Neuronal stem cell (in vitro differentiated cells): ENCODE measurements at regions not wholly inside any gene's neighbourhood (a gene's known extent, or its start where the extent isn't known, plus 50 kb on each side); places are given as distances from the start of the nearest gene placed in this dataset.

Source experiments
- DNase-seq: peaks from one replicate; pipeline ENCODE4 v3.0.0-alpha.2; 2013; ENCODE audit warnings: low spot score
- H2AFZ ChIP-seq: one replicate; pipeline ENCODE4 v1.6.1; 2013; ENCODE audit warnings: mild to moderate bottlenecking, low read length, inconsistent platforms
- H2AK5ac ChIP-seq: 2 replicates; pipeline ENCODE4 v1.6.1; 2013; ENCODE audit warnings: low read depth, mild to moderate bottlenecking, inconsistent platforms, low read length, moderate library complexity, mixed read lengths
- H2BK120ac ChIP-seq: 2 replicates; pipeline ENCODE4 v1.6.1; 2013; ENCODE audit warnings: low read depth, mild to moderate bottlenecking, inconsistent platforms, low read length, moderate library complexity, mixed read lengths
- H2BK12ac ChIP-seq: one replicate; pipeline ENCODE4 v1.6.1; 2013; ENCODE audit warnings: low read length, inconsistent platforms
- H2BK15ac ChIP-seq: 2 replicates; pipeline ENCODE4 v1.6.1; 2013; ENCODE audit warnings: mild to moderate bottlenecking, low read length, inconsistent platforms, mixed read lengths
- H2BK5ac ChIP-seq: one replicate; pipeline ENCODE4 v1.6.1; 2013; ENCODE audit warnings: inconsistent platforms, mild to moderate bottlenecking, low read length, moderate library complexity
- H3K14ac ChIP-seq: one replicate; pipeline ENCODE4 v1.6.1; 2013; ENCODE audit warnings: low read length, inconsistent platforms
- H3K18ac ChIP-seq: 2 replicates; pipeline ENCODE4 v1.6.1; 2013; ENCODE audit warnings: low read length, inconsistent platforms
- H3K23ac ChIP-seq: 2 replicates; pipeline ENCODE4 v1.6.1; 2013; ENCODE audit warnings: low read depth, mild to moderate bottlenecking, mixed read lengths, low read length, inconsistent platforms; ENCODE audit not compliant: poor library complexity
- H3K27ac ChIP-seq: replicated peaks from 3 replicates; pipeline ENCODE4 v1.5.1; 2013; ENCODE audit warnings: low read length, inconsistent platforms
- H3K27me3 ChIP-seq, 3 experiments: 2 replicates each; pipeline ENCODE4 v1.6.1; 2013; ENCODE audit warnings: low read length in 3 of 3, mild to moderate bottlenecking in 2 of 3, inconsistent platforms in 1 of 3, low read depth in 1 of 3, mixed read lengths in 1 of 3, moderate library complexity in 1 of 3; ENCODE audit not compliant: control insufficient read depth in 3 of 3, insufficient read depth in 3 of 3
- H3K36me3 ChIP-seq, 2 donors: replicated peaks in 1 of 2; 2 replicates each; pipeline ENCODE4 v1.6.1; 2013; ENCODE audit warnings: low read length in 2 of 2; ENCODE audit not compliant: control insufficient read depth in 2 of 2, insufficient read depth in 2 of 2
- H3K4ac ChIP-seq: 2 replicates; pipeline ENCODE4 v1.6.1; 2013; ENCODE audit warnings: inconsistent platforms, mild to moderate bottlenecking, low read length, moderate library complexity
- H3K4me1 ChIP-seq, 2 donors: 1 replicate in 1 of 2; 2 replicates in 1 of 2; pipeline ENCODE4 v1.6.1; 2013; ENCODE audit warnings: low read length in 2 of 2, low read depth in 1 of 2; ENCODE audit not compliant: control insufficient read depth in 2 of 2, insufficient read depth in 1 of 2
- H3K4me2 ChIP-seq: one replicate; pipeline ENCODE4 v1.6.1; 2013; ENCODE audit warnings: mild to moderate bottlenecking, low read length, inconsistent platforms; ENCODE audit not compliant: insufficient read depth, poor library complexity, severe bottlenecking
- H3K4me3 ChIP-seq, 2 donors: 2 replicates each; pipeline ENCODE4 v1.5.1; 2013; ENCODE audit warnings: low read length in 2 of 2, mild to moderate bottlenecking in 2 of 2, inconsistent platforms in 1 of 2, moderate library complexity in 1 of 2
- H3K79me1 ChIP-seq: one replicate; pipeline ENCODE4 v1.6.1; 2013; ENCODE audit warnings: low read depth, mild to moderate bottlenecking, inconsistent platforms, low read length, moderate library complexity
- H3K9ac ChIP-seq: one replicate; pipeline ENCODE4 v1.6.1; 2013; ENCODE audit warnings: mild to moderate bottlenecking, low read depth, low read length, inconsistent platforms; ENCODE audit not compliant: poor library complexity
- H3K9me3 ChIP-seq, 2 donors: replicated peaks in 1 of 2; 2 replicates each; pipeline versions ENCODE3 to v1.6.1; 2013; ENCODE audit warnings: low read length in 2 of 2, mild to moderate bottlenecking in 2 of 2, inconsistent platforms in 1 of 2, low read depth in 1 of 2, mixed read lengths in 1 of 2, moderate library complexity in 1 of 2; ENCODE audit not compliant: control insufficient read depth in 2 of 2, insufficient read depth in 1 of 2
- H4K8ac ChIP-seq: one replicate; pipeline ENCODE4 v1.6.1; 2013; ENCODE audit warnings: low read depth, mild to moderate bottlenecking, inconsistent platforms, low read length, moderate library complexity
- H4K91ac ChIP-seq: one replicate; pipeline ENCODE4 v1.6.1; 2013; ENCODE audit warnings: low read length, low read depth, mild to moderate bottlenecking, inconsistent platforms; ENCODE audit not compliant: poor library complexity
- WGBS, 2 donors: extraction: QIAGEN DNeasy Blood & Tissue Kit; methylation state at CpG; one replicate each; pipeline ENCODE4 v1.1.7; 2013; ENCODE audit warnings: missing lambda C conversion rate in 2 of 2, mixed read lengths in 1 of 2; ENCODE audit not compliant: insufficient read length in 2 of 2, insufficient replicate concordance in 1 of 2; ENCODE audit errors: extremely low coverage in 2 of 2; 5-methylcytosine and 5-hydroxymethylcytosine counted together

DNA sequence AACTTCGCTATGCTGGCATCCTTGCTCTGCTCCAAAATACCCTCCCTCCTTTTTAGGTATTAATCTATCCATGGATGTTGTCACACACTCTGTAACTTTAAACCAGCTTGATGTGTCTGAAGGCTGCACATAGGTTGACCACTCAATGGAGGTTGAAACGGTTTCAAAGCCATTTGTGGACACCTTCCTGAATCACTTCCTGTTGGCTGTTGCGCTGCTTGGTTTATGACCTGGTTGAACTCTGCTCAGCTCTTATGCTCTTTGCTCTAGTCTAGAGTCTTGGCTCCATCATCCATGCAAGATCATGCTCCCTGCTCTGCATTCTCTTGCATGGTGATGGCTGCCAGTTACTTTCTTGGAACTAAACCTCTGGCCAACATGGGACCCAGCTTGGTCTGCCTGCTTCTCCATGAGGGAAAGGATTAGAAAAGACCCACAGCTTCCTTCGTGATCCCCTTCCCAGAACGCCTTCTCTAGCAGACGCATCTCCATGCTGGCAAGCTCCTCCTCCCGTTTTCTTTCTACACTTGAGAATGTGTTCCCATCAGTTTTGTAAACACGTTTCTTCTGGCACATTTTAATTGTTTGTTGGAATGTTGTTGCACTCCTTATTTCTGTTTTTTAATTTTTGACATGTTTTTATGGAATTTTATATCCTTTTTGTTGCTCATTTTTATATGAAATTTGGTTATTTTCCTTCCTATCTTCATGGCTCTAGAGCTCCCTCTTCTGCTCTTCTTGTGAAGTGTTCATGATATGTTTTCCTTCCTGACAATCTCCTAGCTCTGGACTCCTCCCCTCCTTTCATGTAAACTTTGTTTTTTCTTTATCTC is 149.8 kb downstream of the XPNPEP1 start:
- Histone ChIP-seq H2AFZ (no peak overlapping the region), H3K4me1 (no peaks in the 10 kb centered on the region), H3K27me3 (no peaks in the 10 kb centered on the region), H3K14ac (no peak overlapping the region), H3K79me1 (no peaks in the 10 kb centered on the region), H3K9ac (no peak overlapping the region), H4K8ac (no peak overlapping the region), H3K18ac (no peak overlapping the region), H3K9me3 (peaks cover 0 to 4% of the 10 kb centered on the region in 2 donors), H3K23ac (no peak overlapping the region), H4K91ac (peak overlapping the region; percentile 56), H3K27ac (no peak overlapping the region), H2BK12ac (no peak overlapping the region), H2BK15ac (no peak overlapping the region), H2AK5ac (no peak overlapping the region), H3K36me3 (no peaks in the 10 kb centered on the region), H3K4me3 (no peak overlapping the region), H3K4ac (no peak overlapping the region), H3K4me2 (no peak overlapping the region), H2BK120ac (no peak overlapping the region), H2BK5ac (no peak overlapping the region)
- DNase-seq, result peak; percentile 23
- no CpG with 5 or more reads among the region's 8 CpGs for WGBS, 2 donors

DNA sequence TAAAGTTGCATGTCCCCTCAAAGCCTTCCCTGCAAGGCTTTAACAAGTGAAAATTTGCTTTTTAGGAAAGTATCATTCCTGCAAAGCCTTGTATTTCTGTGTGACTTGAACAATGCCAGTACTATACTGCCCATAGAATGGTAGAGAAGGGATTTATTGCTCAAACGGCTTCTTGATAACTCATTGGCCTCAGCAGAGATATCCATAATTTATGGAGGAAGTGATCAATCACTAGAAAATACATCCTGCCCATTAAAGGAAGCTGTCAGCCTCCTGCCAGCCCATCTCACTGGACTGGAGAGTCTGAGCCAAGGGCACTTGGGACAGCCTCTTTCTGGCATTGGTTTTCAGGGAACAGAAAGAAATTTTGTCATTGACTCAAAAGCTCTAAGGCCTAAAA is 152.6 kb downstream of the XPNPEP1 start:
- WGBS, 2 donors, result no CpG with 5 or more reads among the region's 1 CpG
- H4K91ac ChIP-seq, result no peak overlapping the region
- no peak overlapping the region for H3K4me3 ChIP-seq
- H3K27ac ChIP-seq, result no peak overlapping the region
- no peak overlapping the region for H3K4me2 ChIP-seq
- H2BK120ac ChIP-seq, result no peak overlapping the region
- no peak overlapping the region for H3K14ac ChIP-seq
- H2BK5ac ChIP-seq, result no peak overlapping the region
- no peak overlapping the region for H2BK15ac ChIP-seq
- H3K4me1 ChIP-seq, result no peaks in the 10 kb centered on the region
- H4K8ac ChIP-seq, result no peak overlapping the region
- no peak overlapping the region for H2AK5ac ChIP-seq
- H3K18ac ChIP-seq, result no peak overlapping the region
- no peak overlapping the region for H3K4ac ChIP-seq
- H3K79me1 ChIP-seq, result no peaks in the 10 kb centered on the region
- no peak overlapping the region for H2AFZ ChIP-seq
- no peak for DNase-seq
- H3K23ac ChIP-seq, result no peak overlapping the region
- H3K9me3 ChIP-seq, result peaks cover 0 to 4% of the 10 kb centered on the region in 2 donors
- no peaks in the 10 kb centered on the region for H3K36me3 ChIP-seq
- H3K27me3 ChIP-seq, result no peaks in the 10 kb centered on the region
- H2BK12ac ChIP-seq, result no peak overlapping the region
- H3K9ac ChIP-seq, result no peak overlapping the region

DNA sequence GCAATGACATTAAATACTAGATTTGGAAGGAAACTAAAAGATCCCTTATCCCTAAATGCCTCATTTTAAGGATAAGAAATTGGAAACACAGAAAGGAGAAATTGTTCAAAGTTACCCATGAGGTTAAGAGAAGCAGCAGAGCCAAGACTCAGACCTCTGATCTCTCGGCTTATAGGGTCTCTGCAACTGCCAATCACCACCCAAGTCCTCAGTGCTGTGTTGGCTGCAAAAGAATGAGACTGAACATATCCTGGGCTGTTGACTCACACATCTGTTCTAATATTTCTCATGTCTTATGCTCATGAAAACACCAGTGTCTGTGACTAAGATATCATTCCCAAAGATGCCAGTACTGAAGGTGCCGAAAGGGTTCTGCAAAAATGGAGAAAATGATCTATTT is 153.3 kb downstream of the XPNPEP1 start:
- Histone ChIP-seq H3K4me1 (no peaks in the 10 kb centered on the region), H4K91ac (no peak overlapping the region), H3K4ac (no peak overlapping the region), H4K8ac (no peak overlapping the region), H3K4me2 (no peak overlapping the region), H3K27me3 (no peaks in the 10 kb centered on the region), H2AFZ (no peak overlapping the region), H3K18ac (no peak overlapping the region), H2BK15ac (no peak overlapping the region), H2BK5ac (no peak overlapping the region), H2AK5ac (no peak overlapping the region), H2BK12ac (no peak overlapping the region), H3K9me3 (peaks cover 0 to 4% of the 10 kb centered on the region in 2 donors), H3K4me3 (no peak overlapping the region), H2BK120ac (no peak overlapping the region), H3K27ac (no peak overlapping the region), H3K9ac (no peak overlapping the region), H3K79me1 (no peaks in the 10 kb centered on the region), H3K23ac (no peak overlapping the region), H3K14ac (no peak overlapping the region), H3K36me3 (no peaks in the 10 kb centered on the region)
- WGBS, 2 donors, result no CpG with 5 or more reads among the region's 2 CpGs
- DNase-seq, result no peak

DNA sequence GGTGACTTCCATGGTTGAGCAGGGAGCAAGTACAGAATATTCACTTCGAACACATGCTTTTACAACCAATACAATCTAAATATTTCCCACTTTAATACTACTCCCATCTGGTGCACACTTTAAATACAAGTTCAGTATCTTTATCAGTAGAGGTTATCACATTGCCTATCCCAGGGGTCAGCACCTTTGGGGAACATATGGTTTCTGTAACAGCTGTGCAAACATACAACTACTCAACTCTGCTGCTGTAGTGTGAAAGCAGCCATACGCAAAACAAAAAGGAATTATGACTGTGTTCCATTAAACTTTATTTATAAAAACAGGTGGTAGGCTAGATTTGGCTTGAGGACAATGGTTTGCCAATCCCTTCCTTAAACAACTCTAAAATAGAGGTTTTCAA is 157.5 kb downstream of the XPNPEP1 start:
- H3K79me1 ChIP-seq, result no peaks in the 10 kb centered on the region
- H3K4me2 ChIP-seq, result no peak overlapping the region
- H3K4me1 ChIP-seq, result no peaks in the 10 kb centered on the region
- H3K36me3 ChIP-seq, result no peaks in the 10 kb centered on the region
- H2AK5ac ChIP-seq, result no peak overlapping the region
- no peak overlapping the region for H3K4ac ChIP-seq
- H3K14ac ChIP-seq, result no peak overlapping the region
- no peak overlapping the region for H4K91ac ChIP-seq
- 100% methylated on average over 1 of the region's 2 CpGs; no CpG with 5 or more reads in 1 of the 2 donors for WGBS, 2 donors
- no peak overlapping the region for H2AFZ ChIP-seq
- no peak overlapping the region for H3K9ac ChIP-seq
- H2BK15ac ChIP-seq, result no peak overlapping the region
- no peak overlapping the region for H2BK120ac ChIP-seq
- H3K9me3 ChIP-seq, result peaks cover 0 to 2% of the 10 kb centered on the region in 2 donors
- H3K23ac ChIP-seq, result no peak overlapping the region
- no peak overlapping the region for H4K8ac ChIP-seq
- no peak overlapping the region for H2BK12ac ChIP-seq
- H3K27ac ChIP-seq, result no peak overlapping the region
- H3K4me3 ChIP-seq, result no peak overlapping the region
- DNase-seq, result no peak
- H3K18ac ChIP-seq, result no peak overlapping the region
- H3K27me3 ChIP-seq, result no peaks in the 10 kb centered on the region
- H2BK5ac ChIP-seq, result no peak overlapping the region
